ENCODE measurements at regions not wholly inside any gene's neighbourhood (a gene's known extent, or its start where the extent isn't known, plus 50 kb on each side); places are given as distances from the start of the nearest gene placed in this dataset.

GRCh38 chr6:169142538-169142844, 111.2 kb downstream of the THBS2 start:
- DNase-seq, result no peak
- Histone ChIP-seq H3K4me3 (no peak overlapping the region), H3K4me1 (no peaks in the 10 kb centered on the region), H3K27me3 (no peaks in the 10 kb centered on the region), H3K27ac (no peak overlapping the region), H3K36me3 (replicated peaks in 1 of 2; ENCODE audit: insufficient read depth in 1 of 2, low read depth in 2 of 2) (no peaks in the 10 kb centered on the region), H3K9me3 (no peaks in the 10 kb centered on the region)
- no peak for ATAC-seq
- TF ChIP-seq POLR2A (IDR thresholded peaks at IDR 0.05), result no peak
- TF ChIP-seq CTCF (IDR thresholded peaks at IDR 0.05), result no peak
- intact Hi-C loops (cut with DNase I), result no loop called here
- 71 to 77% methylated on average over 8 of the region's 8 CpGs for WGBS, 2 donors

- TF ChIP-seq CTCF (IDR thresholded peaks at IDR 0.05), result no peak
- no peaks in the 10 kb centered on the region for H3K4me1 ChIP-seq
- no peaks in the 10 kb centered on the region for H3K9me3 ChIP-seq
- intact Hi-C loops (cut with DNase I), result no loop called here
- 60 to 70% methylated on average over 18 of the region's 18 CpGs for WGBS, 2 donors
- ATAC-seq (peak; percentile 47), DNase-seq (peak in 2 of 4 donors; percentile 18 to 32)
- H3K4me3 ChIP-seq, result no peak overlapping the region
- H3K27me3 ChIP-seq, result no peaks in the 10 kb centered on the region
- no peaks in the 10 kb centered on the region for H3K36me3 ChIP-seq (replicated peaks in 1 of 2; ENCODE audit: insufficient read depth in 1 of 2, low read depth in 2 of 2)
- H3K27ac ChIP-seq, result no peak overlapping the region
Measured at GRCh38 chr6:169141671-169142537, 111.7 kb downstream of the THBS2 start.

GRCh38 chr6:169140986-169141495, 112.6 kb downstream of the THBS2 start:
- WGBS, 2 donors, result 74 to 76% methylated on average over 11 of the region's 11 CpGs
- no peak overlapping the region for H3K27ac ChIP-seq
- intact Hi-C loops (cut with DNase I), result no loop called here
- no peaks in the 10 kb centered on the region for H3K27me3 ChIP-seq
- ATAC-seq, result no peak
- H3K4me3 ChIP-seq, result no peak overlapping the region
- no peak for DNase-seq
- no peaks in the 10 kb centered on the region for H3K4me1 ChIP-seq
- TF ChIP-seq CTCF (IDR thresholded peaks at IDR 0.05), result no peak
- TF ChIP-seq POLR2A (IDR thresholded peaks at IDR 0.05), result no peak
- H3K36me3 ChIP-seq (replicated peaks in 1 of 2; ENCODE audit: insufficient read depth in 1 of 2, low read depth in 2 of 2), result no peaks in the 10 kb centered on the region
- H3K9me3 ChIP-seq, result no peaks in the 10 kb centered on the region

- no peak overlapping the region for H3K27ac ChIP-seq
- WGBS, 2 donors, result 83 to 91% methylated on average over 19 to 50 of the region's 50 CpGs
- DNase-seq (no peak), ATAC-seq (no peak)
- no peak overlapping the region for H3K4me3 ChIP-seq
- no peaks in the 10 kb centered on the region for H3K27me3 ChIP-seq
- no peaks in the 10 kb centered on the region for H3K4me1 ChIP-seq
- H3K9me3 ChIP-seq, result no peaks in the 10 kb centered on the region
- no peak for TF ChIP-seq POLR2A (IDR thresholded peaks at IDR 0.05)
- TF ChIP-seq CTCF (IDR thresholded peaks at IDR 0.05), result no peak
- intact Hi-C loops (cut with DNase I), result no loop called here
- no peaks in the 10 kb centered on the region for H3K36me3 ChIP-seq (replicated peaks in 1 of 2; ENCODE audit: insufficient read depth in 1 of 2, low read depth in 2 of 2)
Measured at GRCh38 chr6:169139179-169139971, 114.3 kb downstream of the THBS2 start.

Measured in body of pancreas (tissue), 4 donors.